ENCODE measurements at regions not wholly inside any gene's neighbourhood (a gene's known extent, or its start where the extent isn't known, plus 50 kb on each side); places are given as distances from the start of the nearest gene placed in this dataset.

GRCh38 chr18:71643822-71644221 lies 900.3 kb downstream of the CBLN2 start:
- no peak overlapping the region for H3K27ac ChIP-seq
- no peak for DNase-seq (ENCODE audit: low read depth, low spot score)

- DNase-seq (ENCODE audit: low read depth, low spot score): no peak
- no peak overlapping the region for H3K27ac ChIP-seq
Measured at GRCh38 chr18:71630696-71631095, 913.4 kb downstream of the CBLN2 start.

- DNase-seq (ENCODE audit: low read depth, low spot score): no peak
- H3K27ac ChIP-seq: no peak overlapping the region
Measured at GRCh38 chr18:71625556-71626090, 918.5 kb downstream of the CBLN2 start.

- no peak for DNase-seq (ENCODE audit: low read depth, low spot score)
Measured at GRCh38 chr18:71598374-71598773, 945.8 kb downstream of the CBLN2 start.

GRCh38 chr18:71597219-71597618 lies 946.9 kb downstream of the CBLN2 start:
- no peak for DNase-seq (ENCODE audit: low read depth, low spot score)
- H3K27ac ChIP-seq: no peak overlapping the region

More at GRCh38 chr18:71598374-71598773, 945.8 kb downstream of the CBLN2 start:
- no peak overlapping the region for H3K27ac ChIP-seq

- no peak for DNase-seq (ENCODE audit: low read depth, low spot score)
- H3K27ac ChIP-seq: no peak overlapping the region
Measured at GRCh38 chr18:71583252-71583651, 960.9 kb downstream of the CBLN2 start.

- DNase-seq (ENCODE audit: low read depth, low spot score): no peak
- H3K27ac ChIP-seq: no peak overlapping the region
Measured at GRCh38 chr18:71554686-71555085, 989.5 kb downstream of the CBLN2 start.

- no peak for DNase-seq (ENCODE audit: low read depth, low spot score)
- H3K27ac ChIP-seq: no peak overlapping the region
Measured at GRCh38 chr18:71541643-71542042, 1002.5 kb downstream of the CBLN2 start.

- H3K27ac ChIP-seq: no peak overlapping the region
- DNase-seq (ENCODE audit: low read depth, low spot score): peak; percentile 50
Measured at GRCh38 chr18:71529703-71530303, 1014.3 kb downstream of the CBLN2 start.

GRCh38 chr18:71523483-71524435 lies 1020.4 kb downstream of the CBLN2 start:
- no peak for DNase-seq (ENCODE audit: low read depth, low spot score)
- H3K27ac ChIP-seq: no peak overlapping the region

- H3K27ac ChIP-seq: no peak overlapping the region
- no peak for DNase-seq (ENCODE audit: low read depth, low spot score)
Measured at GRCh38 chr18:71505526-71505925, 1038.6 kb downstream of the CBLN2 start.

- H3K27ac ChIP-seq: no peak overlapping the region
- DNase-seq (ENCODE audit: low read depth, low spot score): no peak
Measured at GRCh38 chr18:71503222-71503621, 1040.9 kb downstream of the CBLN2 start.

GRCh38 chr18:71485611-71486010 lies 1058.5 kb downstream of the CBLN2 start:
- DNase-seq (ENCODE audit: low read depth, low spot score): no peak
- no peak overlapping the region for H3K27ac ChIP-seq

GRCh38 chr18:71471963-71472725 lies 1072.0 kb downstream of the CBLN2 start:
- no peak for DNase-seq (ENCODE audit: low read depth, low spot score)
- no peak overlapping the region for H3K27ac ChIP-seq

- no peak for DNase-seq (ENCODE audit: low read depth, low spot score)
- no peak overlapping the region for H3K27ac ChIP-seq
Measured at GRCh38 chr18:71456206-71456605, 1087.9 kb downstream of the CBLN2 start.

GRCh38 chr18:71450257-71450656 lies 1093.9 kb downstream of the CBLN2 start:
- DNase-seq (ENCODE audit: low read depth, low spot score): no peak
- H3K27ac ChIP-seq: no peak overlapping the region

GRCh38 chr18:71443706-71444480 lies 1100.2 kb downstream of the CBLN2 start:
- DNase-seq (ENCODE audit: low read depth, low spot score): no peak
- H3K27ac ChIP-seq: no peak overlapping the region

- H3K27ac ChIP-seq: no peak overlapping the region
- no peak for DNase-seq (ENCODE audit: low read depth, low spot score)
Measured at GRCh38 chr18:71442731-71443141, 1101.4 kb downstream of the CBLN2 start.

- no peak overlapping the region for H3K27ac ChIP-seq
- no peak for DNase-seq (ENCODE audit: low read depth, low spot score)
Measured at GRCh38 chr18:71441156-71441555, 1103.0 kb downstream of the CBLN2 start.

- H3K27ac ChIP-seq: no peak overlapping the region
- DNase-seq (ENCODE audit: low read depth, low spot score): no peak
Measured at GRCh38 chr18:71437511-71437910, 1106.6 kb downstream of the CBLN2 start.

Measured in epithelial cell of prostate (primary cell).